Neural progenitor cell (in vitro differentiated cells): ENCODE measurements at regions not wholly inside any gene's neighbourhood (a gene's known extent, or its start where the extent isn't known, plus 50 kb on each side); places are given as distances from the start of the nearest gene placed in this dataset.

Experiments used
- DNase-seq: peaks from one replicate; pipeline ENCODE4 v3.0.0-alpha.2; 2016; ENCODE audit warnings: low spot score
- H2AFZ ChIP-seq: fragments of 200-600 bp; sonication (generic); replicated peaks from 2 replicates; pipeline ENCODE4 v1.6.1; 2016; ENCODE audit warnings: antibody characterized with exemption
- H3F3A ChIP-seq: fragments of 200-600 bp; sonication (generic); 2 replicates; pipeline ENCODE4 v1.6.1; 2016; ENCODE audit warnings: antibody characterized with exemption, low read depth
- H3K27ac ChIP-seq: fragments of 200-600 bp; sonication (generic); 2 replicates; pipeline ENCODE4 v1.5.1; 2016; ENCODE audit warnings: mild to moderate bottlenecking
- H3K27me3 ChIP-seq: fragments of 200-600 bp; sonication (generic); 2 replicates; pipeline ENCODE4 v1.6.1; 2016; ENCODE audit warnings: mild to moderate bottlenecking, moderate library complexity
- H3K36me3 ChIP-seq: fragments of 200-600 bp; sonication (generic); 2 replicates; pipeline ENCODE4 v1.5.1; 2016
- H3K4me1 ChIP-seq: fragments of 200-600 bp; sonication (generic); 2 replicates; pipeline ENCODE4 v1.6.1; 2016; ENCODE audit warnings: mixed run types
- H3K4me2 ChIP-seq: fragments of 200-600 bp; sonication (generic); 2 replicates; pipeline ENCODE4 v1.6.1; 2016
- H3K4me3 ChIP-seq: fragments of 200-600 bp; sonication (generic); 2 replicates; pipeline ENCODE4 v1.5.1; 2016
- H3K79me2 ChIP-seq: fragments of 200-600 bp; sonication (generic); 2 replicates; pipeline ENCODE4 v1.6.1; 2016; ENCODE audit warnings: low read depth
- H3K9ac ChIP-seq: fragments of 200-600 bp; sonication (generic); 2 replicates; pipeline ENCODE4 v1.6.1; 2016
- H3K9me3 ChIP-seq: fragments of 200-600 bp; sonication (generic); 2 replicates; pipeline ENCODE4 v1.5.1; 2016; ENCODE audit warnings: low read depth
- H4K20me1 ChIP-seq: fragments of 200-600 bp; sonication (generic); 2 replicates; pipeline ENCODE4 v1.6.1; 2016; ENCODE audit warnings: low read depth
- H3K27ac Mint-ChIP-seq: 3 replicates; pipeline ENCODE4 v1.8.0; 2021; ENCODE audit warnings: mixed read lengths
- H3K27me3 Mint-ChIP-seq: 2 replicates; pipeline ENCODE4 v1.8.0; 2022; ENCODE audit warnings: low read depth, mild to moderate bottlenecking, inconsistent platforms, moderate library complexity, mixed read lengths; ENCODE audit not compliant: insufficient read depth
- H3K36me3 Mint-ChIP-seq: 3 replicates; pipeline ENCODE4 v1.8.0; 2021; ENCODE audit warnings: mixed read lengths
- H3K4me1 Mint-ChIP-seq: 3 replicates; pipeline ENCODE4 v1.8.0; 2021; ENCODE audit warnings: mixed read lengths
- H3K4me3 Mint-ChIP-seq: 3 replicates; pipeline ENCODE4 v1.8.0; 2021; ENCODE audit warnings: mild to moderate bottlenecking, moderate library complexity, mixed read lengths
- H3K9me3 Mint-ChIP-seq: 3 replicates; pipeline ENCODE4 v1.8.0; 2020; ENCODE audit warnings: mixed read lengths
- EZH2 ChIP-seq: fragments of 200-600 bp; sonication (generic); IDR thresholded peaks from 2 replicates; pipeline ENCODE4 v1.6.1; 2017; ENCODE audit warnings: antibody characterized with exemption, mild to moderate bottlenecking, moderate library complexity
- EZH2phosphoT487 ChIP-seq: fragments of 200-600 bp; sonication (generic); IDR thresholded peaks from 2 replicates; pipeline ENCODE4 v1.6.1; 2017; ENCODE audit warnings: antibody characterized with exemption
- TF ChIP-seq, protein P1 (sequence below): fragments of 200-600 bp; sonication (generic); IDR thresholded peaks from 2 replicates; pipeline ENCODE4 v1.5.1; 2017; ENCODE audit warnings: antibody characterized with exemption, mild to moderate bottlenecking

DNA sequence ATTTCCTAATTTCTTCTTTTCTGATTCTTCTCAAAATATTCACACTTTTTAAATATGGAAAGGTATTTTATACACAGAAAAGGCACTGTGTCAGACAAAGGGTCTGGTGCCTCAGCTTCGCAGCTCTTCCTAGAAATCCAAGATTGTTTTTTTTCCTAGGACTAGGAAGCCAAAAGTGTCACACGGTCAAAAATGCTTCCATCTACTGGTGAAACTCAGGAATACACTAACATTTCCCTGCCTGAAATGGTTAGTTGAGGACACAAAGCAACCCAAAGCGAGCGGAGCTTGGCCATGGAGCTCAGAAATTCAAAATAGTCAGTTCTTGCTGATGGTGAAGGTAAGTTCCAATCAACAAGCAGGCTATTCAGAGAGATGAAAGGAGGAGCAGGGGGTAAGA is 426.5 kb upstream of the RASGRP1 start:
- peak; percentile 58 for DNase-seq
- TF ChIP-seq EZH2 (no peak), EZH2phosphoT487 (no peak)
- TF ChIP-seq, protein P1, sequence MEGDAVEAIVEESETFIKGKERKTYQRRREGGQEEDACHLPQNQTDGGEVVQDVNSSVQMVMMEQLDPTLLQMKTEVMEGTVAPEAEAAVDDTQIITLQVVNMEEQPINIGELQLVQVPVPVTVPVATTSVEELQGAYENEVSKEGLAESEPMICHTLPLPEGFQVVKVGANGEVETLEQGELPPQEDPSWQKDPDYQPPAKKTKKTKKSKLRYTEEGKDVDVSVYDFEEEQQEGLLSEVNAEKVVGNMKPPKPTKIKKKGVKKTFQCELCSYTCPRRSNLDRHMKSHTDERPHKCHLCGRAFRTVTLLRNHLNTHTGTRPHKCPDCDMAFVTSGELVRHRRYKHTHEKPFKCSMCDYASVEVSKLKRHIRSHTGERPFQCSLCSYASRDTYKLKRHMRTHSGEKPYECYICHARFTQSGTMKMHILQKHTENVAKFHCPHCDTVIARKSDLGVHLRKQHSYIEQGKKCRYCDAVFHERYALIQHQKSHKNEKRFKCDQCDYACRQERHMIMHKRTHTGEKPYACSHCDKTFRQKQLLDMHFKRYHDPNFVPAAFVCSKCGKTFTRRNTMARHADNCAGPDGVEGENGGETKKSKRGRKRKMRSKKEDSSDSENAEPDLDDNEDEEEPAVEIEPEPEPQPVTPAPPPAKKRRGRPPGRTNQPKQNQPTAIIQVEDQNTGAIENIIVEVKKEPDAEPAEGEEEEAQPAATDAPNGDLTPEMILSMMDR: peak; percentile 68
- H3K4me2 ChIP-seq: no peak overlapping the region
- H3K79me2 ChIP-seq: no peaks in the 10 kb centered on the region
- no peak overlapping the region for H3K4me3 Mint-ChIP-seq
- no peak overlapping the region for H2AFZ ChIP-seq
- H3K9me3 Mint-ChIP-seq: no peaks in the 10 kb centered on the region
- H3K9ac ChIP-seq: no peak overlapping the region
- H4K20me1 ChIP-seq: no peaks in the 10 kb centered on the region
- H3F3A ChIP-seq: no peaks in the 10 kb centered on the region
- no peak overlapping the region for H3K27ac Mint-ChIP-seq
- H3K36me3 ChIP-seq: no peaks in the 10 kb centered on the region
- no peak overlapping the region for H3K27ac ChIP-seq
- peaks cover 16% of the 10 kb centered on the region for H3K4me1 ChIP-seq
- no peaks in the 10 kb centered on the region for H3K36me3 Mint-ChIP-seq
- no peaks in the 10 kb centered on the region for H3K4me1 Mint-ChIP-seq
- no peak overlapping the region for H3K4me3 ChIP-seq
- H3K27me3 Mint-ChIP-seq: peaks cover 2% of the 10 kb centered on the region
- H3K9me3 ChIP-seq: no peaks in the 10 kb centered on the region
- H3K27me3 ChIP-seq: no peaks in the 10 kb centered on the region

DNA sequence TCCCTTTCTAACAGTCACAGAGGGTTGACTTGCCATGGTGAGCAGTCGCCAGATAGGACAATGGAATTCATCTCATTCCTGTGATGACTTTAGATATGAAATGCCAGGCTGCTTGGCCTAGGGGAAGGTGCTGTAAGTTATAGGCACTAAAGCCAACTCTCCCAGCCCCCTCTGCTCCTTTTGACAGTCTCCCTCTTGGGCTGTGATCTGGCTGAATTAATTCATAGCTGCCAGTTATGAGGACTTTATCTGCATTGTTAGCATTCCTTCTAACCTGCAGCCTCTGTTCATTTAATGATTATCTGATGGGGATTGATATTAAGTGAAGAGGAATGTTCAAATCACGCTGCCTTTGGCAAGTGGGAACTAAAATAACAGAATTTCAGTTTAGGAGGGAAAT is 427.1 kb upstream of the RASGRP1 start:
- H3K4me3 Mint-ChIP-seq: no peak overlapping the region
- Histone ChIP-seq H2AFZ (no peak overlapping the region), H3K4me1 (peaks cover 16% of the 10 kb centered on the region), H3F3A (no peaks in the 10 kb centered on the region), H3K36me3 (no peaks in the 10 kb centered on the region), H3K79me2 (no peaks in the 10 kb centered on the region), H3K9me3 (no peaks in the 10 kb centered on the region), H3K4me2 (no peak overlapping the region), H3K9ac (no peak overlapping the region), H4K20me1 (no peaks in the 10 kb centered on the region), H3K27ac (no peak overlapping the region), H3K27me3 (no peaks in the 10 kb centered on the region), H3K4me3 (no peak overlapping the region)
- no peak overlapping the region for H3K27ac Mint-ChIP-seq
- no peaks in the 10 kb centered on the region for H3K9me3 Mint-ChIP-seq
- TF ChIP-seq EZH2phosphoT487 (no peak), EZH2 (no peak)
- TF ChIP-seq, protein P1: no peak
- H3K36me3 Mint-ChIP-seq: no peaks in the 10 kb centered on the region
- H3K4me1 Mint-ChIP-seq: no peaks in the 10 kb centered on the region
- no peak for DNase-seq
- H3K27me3 Mint-ChIP-seq: peaks cover 2% of the 10 kb centered on the region

DNA sequence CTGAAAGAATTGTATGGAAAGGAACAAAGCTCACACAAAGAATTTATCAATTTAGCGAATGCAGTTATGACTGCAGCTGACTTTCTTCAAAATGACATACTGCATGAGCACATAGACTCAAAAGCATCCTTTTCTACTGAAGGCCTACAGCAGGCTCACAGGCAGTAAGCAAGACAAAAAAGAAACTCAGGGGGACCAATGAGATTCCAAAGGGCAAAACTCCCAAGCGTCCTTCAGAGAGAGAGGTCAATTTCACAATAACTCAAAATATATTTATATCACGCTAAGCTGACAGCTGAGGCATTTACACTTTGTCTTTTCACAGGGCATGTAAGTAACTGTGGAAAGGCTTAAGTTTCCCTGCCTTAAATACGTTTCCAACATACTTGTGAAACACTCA is 427.9 kb upstream of the RASGRP1 start:
- no peaks in the 10 kb centered on the region for H3F3A ChIP-seq
- Mint-ChIP-seq H3K36me3 (no peaks in the 10 kb centered on the region), H3K9me3 (no peaks in the 10 kb centered on the region), H3K27ac (no peak overlapping the region), H3K4me3 (no peak overlapping the region), H3K4me1 (no peaks in the 10 kb centered on the region), H3K27me3 (no peaks in the 10 kb centered on the region)
- no peak overlapping the region for H3K27ac ChIP-seq
- H2AFZ ChIP-seq: no peak overlapping the region
- DNase-seq: no peak
- H3K79me2 ChIP-seq: no peaks in the 10 kb centered on the region
- H3K4me1 ChIP-seq: peaks cover 16% of the 10 kb centered on the region
- TF ChIP-seq EZH2phosphoT487: no peak
- TF ChIP-seq, protein P1: no peak
- TF ChIP-seq EZH2: no peak
- no peaks in the 10 kb centered on the region for H3K9me3 ChIP-seq
- no peak overlapping the region for H3K4me2 ChIP-seq
- no peaks in the 10 kb centered on the region for H3K36me3 ChIP-seq
- no peak overlapping the region for H3K4me3 ChIP-seq
- H4K20me1 ChIP-seq: no peaks in the 10 kb centered on the region
- H3K27me3 ChIP-seq: no peaks in the 10 kb centered on the region
- H3K9ac ChIP-seq: no peak overlapping the region

DNA sequence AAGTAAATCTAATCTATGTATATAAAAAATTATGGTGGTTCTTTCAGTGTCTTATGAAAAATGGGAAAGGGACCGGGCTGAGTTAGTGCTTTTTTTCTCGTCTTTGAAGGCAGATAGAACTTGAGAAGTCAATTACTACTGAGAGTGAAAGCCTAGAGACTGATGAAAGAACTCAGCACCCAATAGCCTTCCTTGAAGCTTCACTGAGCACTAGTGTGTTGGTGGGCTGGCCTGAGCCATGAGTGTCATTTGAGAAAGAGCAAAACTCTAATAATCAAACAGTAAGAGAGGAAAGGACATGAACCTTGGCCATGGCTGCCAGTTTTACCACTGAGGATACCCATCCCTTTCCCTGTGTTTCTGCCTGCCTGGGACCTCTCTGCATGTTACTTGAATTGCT is 428.3 kb upstream of the RASGRP1 start:
- DNase-seq: no peak
- no peaks in the 10 kb centered on the region for H3K9me3 ChIP-seq
- H3K79me2 ChIP-seq: no peaks in the 10 kb centered on the region
- no peak overlapping the region for H3K27ac ChIP-seq
- H3K4me2 ChIP-seq: no peak overlapping the region
- Mint-ChIP-seq H3K4me3 (no peak overlapping the region), H3K4me1 (no peaks in the 10 kb centered on the region), H3K27me3 (no peaks in the 10 kb centered on the region), H3K27ac (no peak overlapping the region), H3K9me3 (no peaks in the 10 kb centered on the region), H3K36me3 (no peaks in the 10 kb centered on the region)
- no peak for TF ChIP-seq EZH2
- TF ChIP-seq EZH2phosphoT487: no peak
- TF ChIP-seq, protein P1: no peak
- H3F3A ChIP-seq: no peaks in the 10 kb centered on the region
- no peak overlapping the region for H3K4me3 ChIP-seq
- H3K36me3 ChIP-seq: no peaks in the 10 kb centered on the region
- H3K27me3 ChIP-seq: no peaks in the 10 kb centered on the region
- H4K20me1 ChIP-seq: no peaks in the 10 kb centered on the region
- H3K4me1 ChIP-seq: peaks cover 16% of the 10 kb centered on the region
- H3K9ac ChIP-seq: no peak overlapping the region
- H2AFZ ChIP-seq: no peak overlapping the region
